Brain microvascular endothelial cell (primary cell): ENCODE measurements at regions not wholly inside any gene's neighbourhood (a gene's known extent, or its start where the extent isn't known, plus 50 kb on each side); places are given as distances from the start of the nearest gene placed in this dataset.

Experiments
- DNase-seq: peaks from one replicate; pipeline ENCODE4 v3.0.0-alpha.2; 2020
- H3K27ac ChIP-seq: fragments of 250-450 bp; sonication (Bioruptor Pico); 2 replicates; pipeline ENCODE4 v1.5.1; 2020; ENCODE audit warnings: mild to moderate bottlenecking, moderate library complexity
- H3K27me3 ChIP-seq: fragments of 250-450 bp; sonication (Bioruptor Pico); replicated peaks from 2 replicates; pipeline ENCODE4 v1.5.1; 2020; ENCODE audit warnings: mild to moderate bottlenecking
- H3K36me3 ChIP-seq: fragments of 250-450 bp; sonication (Bioruptor Pico); replicated peaks from 2 replicates; pipeline ENCODE4 v1.5.1; 2020; ENCODE audit warnings: mild to moderate bottlenecking
- H3K4me3 ChIP-seq: 2 replicates; pipeline ENCODE4 v1.5.1; 2011; ENCODE audit warnings: low read depth, mild to moderate bottlenecking, control low read depth, low read length, moderate library complexity
- in situ Hi-C: cut with HindIII; loops from 2 replicates; pipeline ENCODE4 v1.10.0; 2017; ENCODE audit warnings: low sequenced_read_pairs, low pct_ligation_motif_present
- TF ChIP-seq, protein P1 (sequence below): IDR thresholded peaks from 2 replicates; pipeline ENCODE4 v1.5.1; 2011; ENCODE audit warnings: low read depth, mild to moderate bottlenecking, moderate library complexity, low read length, control low read depth, inconsistent platforms; ENCODE audit errors: missing control alignments

DNA sequence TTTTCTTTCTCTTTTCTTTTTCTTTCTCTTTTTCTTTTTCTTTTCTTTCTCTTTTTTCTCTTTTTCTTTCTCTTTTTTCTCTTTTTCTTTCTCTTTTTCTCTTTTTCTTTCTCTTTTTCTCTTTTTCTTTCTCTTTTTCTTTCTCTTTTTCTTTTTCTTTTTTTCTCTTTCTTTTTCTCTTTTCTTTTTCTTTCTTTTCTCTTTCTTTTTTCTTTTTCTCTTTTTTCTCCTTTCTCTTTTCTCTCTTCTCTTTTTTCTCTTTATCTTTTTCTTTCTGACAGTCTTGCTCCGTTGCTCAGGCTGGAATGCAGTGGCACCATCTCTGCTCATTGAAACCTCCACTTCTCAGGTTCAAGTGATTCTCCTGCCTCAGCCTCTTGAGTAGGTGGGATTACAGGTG, 335.7 kb downstream of the SQOR start:
- no peak overlapping the region for H3K4me3 ChIP-seq
- H3K27me3 ChIP-seq = no peaks in the 10 kb centered on the region
- TF ChIP-seq, protein P1, sequence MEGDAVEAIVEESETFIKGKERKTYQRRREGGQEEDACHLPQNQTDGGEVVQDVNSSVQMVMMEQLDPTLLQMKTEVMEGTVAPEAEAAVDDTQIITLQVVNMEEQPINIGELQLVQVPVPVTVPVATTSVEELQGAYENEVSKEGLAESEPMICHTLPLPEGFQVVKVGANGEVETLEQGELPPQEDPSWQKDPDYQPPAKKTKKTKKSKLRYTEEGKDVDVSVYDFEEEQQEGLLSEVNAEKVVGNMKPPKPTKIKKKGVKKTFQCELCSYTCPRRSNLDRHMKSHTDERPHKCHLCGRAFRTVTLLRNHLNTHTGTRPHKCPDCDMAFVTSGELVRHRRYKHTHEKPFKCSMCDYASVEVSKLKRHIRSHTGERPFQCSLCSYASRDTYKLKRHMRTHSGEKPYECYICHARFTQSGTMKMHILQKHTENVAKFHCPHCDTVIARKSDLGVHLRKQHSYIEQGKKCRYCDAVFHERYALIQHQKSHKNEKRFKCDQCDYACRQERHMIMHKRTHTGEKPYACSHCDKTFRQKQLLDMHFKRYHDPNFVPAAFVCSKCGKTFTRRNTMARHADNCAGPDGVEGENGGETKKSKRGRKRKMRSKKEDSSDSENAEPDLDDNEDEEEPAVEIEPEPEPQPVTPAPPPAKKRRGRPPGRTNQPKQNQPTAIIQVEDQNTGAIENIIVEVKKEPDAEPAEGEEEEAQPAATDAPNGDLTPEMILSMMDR = no peak
- H3K36me3 ChIP-seq = no peaks in the 10 kb centered on the region
- no peak for DNase-seq
- H3K27ac ChIP-seq = no peak overlapping the region
- in situ Hi-C loops = no loop called here

DNA sequence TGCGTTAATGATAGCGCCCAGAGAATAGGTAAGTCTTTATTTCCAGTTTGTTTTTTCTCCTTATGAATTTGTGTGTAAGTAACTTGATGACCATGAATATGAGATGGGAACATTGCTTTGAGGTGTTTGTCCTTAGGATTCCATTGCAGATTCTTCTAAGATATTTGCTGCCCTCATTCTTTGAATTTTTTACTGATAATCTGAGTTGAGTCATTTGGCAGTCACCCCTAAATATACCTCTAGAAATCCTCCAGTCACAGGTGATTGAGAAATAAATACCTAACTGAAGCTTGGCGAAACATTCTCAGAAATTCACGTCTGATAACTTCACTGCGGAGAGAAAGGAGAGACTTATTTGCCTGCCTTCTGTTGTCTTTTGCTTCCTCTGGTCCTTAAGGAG, 345.5 kb downstream of the SQOR start:
- Histone ChIP-seq H3K4me3 (no peak overlapping the region), H3K36me3 (no peaks in the 10 kb centered on the region), H3K27me3 (no peaks in the 10 kb centered on the region), H3K27ac (no peak overlapping the region)
- TF ChIP-seq, protein P1 = no peak
- no peak for DNase-seq
- in situ Hi-C loops = no loop called here

DNA sequence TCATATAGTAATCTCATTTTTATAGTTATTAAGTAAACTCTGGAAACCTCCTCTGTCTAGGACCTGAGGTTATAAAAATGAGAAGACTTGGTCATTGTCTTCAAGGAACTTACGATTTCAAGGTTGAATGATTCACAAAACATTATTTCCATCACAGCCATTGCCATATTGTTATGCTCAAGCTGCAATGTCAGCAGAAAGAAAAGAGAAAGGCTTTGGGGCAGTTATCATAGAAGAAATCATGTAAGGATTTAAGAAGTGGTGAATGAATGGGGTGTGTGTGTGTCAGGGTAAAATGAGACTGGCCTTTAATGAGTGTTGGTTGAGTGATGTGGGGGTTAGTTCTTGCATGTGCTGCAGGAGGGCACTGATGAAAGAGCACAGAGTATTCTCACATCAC, 346.8 kb downstream of the SQOR start:
- no peak for DNase-seq
- Histone ChIP-seq H3K4me3 (no peak overlapping the region), H3K36me3 (no peaks in the 10 kb centered on the region), H3K27me3 (no peaks in the 10 kb centered on the region), H3K27ac (no peak overlapping the region)
- in situ Hi-C loops = no loop called here
- TF ChIP-seq, protein P1 = no peak

DNA sequence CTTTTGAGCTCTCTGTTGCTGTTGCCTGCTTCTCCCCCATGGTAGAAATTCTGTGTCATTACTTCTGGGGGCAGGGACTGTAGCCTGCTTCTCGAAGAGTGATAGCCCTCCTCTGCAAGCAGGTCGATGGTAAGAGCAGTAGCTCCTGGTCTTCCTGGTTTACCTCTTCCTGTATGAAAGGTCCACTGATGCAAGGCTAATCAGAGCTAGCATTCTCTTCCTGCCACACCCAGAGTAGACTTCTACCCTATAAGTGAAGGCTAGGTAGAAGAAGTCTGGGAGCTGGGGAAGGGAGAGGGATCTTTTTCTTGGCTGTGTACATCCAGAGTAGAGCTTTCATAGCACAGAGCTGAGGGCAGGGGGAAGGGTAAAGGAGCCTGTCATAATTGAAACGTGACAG, 357.0 kb downstream of the SQOR start:
- no peak for DNase-seq
- in situ Hi-C loops = no loop called here
- Histone ChIP-seq H3K27me3 (no peaks in the 10 kb centered on the region), H3K27ac (no peak overlapping the region), H3K36me3 (no peaks in the 10 kb centered on the region), H3K4me3 (no peak overlapping the region)
- TF ChIP-seq, protein P1 = no peak

DNA sequence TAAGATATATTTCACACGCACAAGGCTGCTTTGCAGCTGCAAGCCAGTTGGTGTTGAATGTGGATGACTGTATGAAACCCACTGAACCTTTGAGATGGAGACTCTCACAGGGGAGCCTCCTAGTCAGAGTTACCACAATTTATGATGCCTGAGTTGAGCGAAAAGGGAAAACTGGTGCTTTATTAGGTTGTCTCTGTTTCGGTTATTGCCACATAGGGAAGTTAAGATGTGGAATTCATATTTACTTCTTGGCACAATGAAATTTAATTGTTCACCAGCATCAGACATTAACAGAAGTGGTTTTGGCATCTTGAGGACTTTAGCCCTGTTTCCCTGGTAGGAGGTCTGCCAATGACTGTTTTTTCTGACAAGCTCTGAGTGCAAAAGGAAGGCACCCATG, 358.2 kb downstream of the SQOR start:
- no peak overlapping the region for H3K27ac ChIP-seq

DNA sequence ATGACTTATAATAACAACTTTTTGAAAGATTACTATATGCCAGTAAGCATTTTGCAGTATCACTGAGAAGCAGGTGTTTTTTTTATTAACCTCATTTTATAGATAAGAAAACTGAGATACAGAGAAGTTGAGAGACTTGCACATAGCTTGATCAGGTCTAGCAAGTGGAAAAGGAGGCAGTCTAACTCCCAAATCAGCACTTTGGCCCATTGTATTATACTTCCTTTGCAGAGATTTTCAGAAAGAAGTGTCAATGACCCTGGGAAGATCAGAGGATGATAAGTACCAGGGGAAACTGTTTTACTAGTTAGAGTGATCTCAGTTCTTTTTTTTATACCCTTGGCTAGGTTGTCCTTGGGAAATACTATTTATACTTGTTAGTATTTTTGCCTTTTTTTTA, 358.7 kb downstream of the SQOR start:
- H3K27ac ChIP-seq = no peak overlapping the region
- H3K36me3 ChIP-seq = no peaks in the 10 kb centered on the region
- no peak for DNase-seq
- TF ChIP-seq, protein P1 = no peak
- H3K4me3 ChIP-seq = no peak overlapping the region
- H3K27me3 ChIP-seq = no peaks in the 10 kb centered on the region
- in situ Hi-C loops = no loop called here

More for the DNA sequence above, 358.2 kb downstream of the SQOR start:
- Histone ChIP-seq H3K27me3 (no peaks in the 10 kb centered on the region), H3K36me3 (no peaks in the 10 kb centered on the region), H3K4me3 (no peak overlapping the region)
- in situ Hi-C loops = no loop called here
- DNase-seq = no peak
- TF ChIP-seq, protein P1 = no peak
